HG03342 (cell line): ENCODE measurements at regions not wholly inside any gene's neighbourhood (a gene's known extent, or its start where the extent isn't known, plus 50 kb on each side); places are given as distances from the start of the nearest gene placed in this dataset.
"Not testable (repeated sequence)": the region's sequence is repeated elsewhere in the genome, so short reads cannot be mapped to it uniquely, and the experiment has no call there.

Source experiments
- ATAC-seq: cut with Tn5 transposase; IDR thresholded peaks from one replicate; pipeline ENCODE4 v1.9.1; 2021; ENCODE audit warnings: mild to moderate bottlenecking, moderate library complexity; ENCODE audit not compliant: unreplicated experiment

DNA sequence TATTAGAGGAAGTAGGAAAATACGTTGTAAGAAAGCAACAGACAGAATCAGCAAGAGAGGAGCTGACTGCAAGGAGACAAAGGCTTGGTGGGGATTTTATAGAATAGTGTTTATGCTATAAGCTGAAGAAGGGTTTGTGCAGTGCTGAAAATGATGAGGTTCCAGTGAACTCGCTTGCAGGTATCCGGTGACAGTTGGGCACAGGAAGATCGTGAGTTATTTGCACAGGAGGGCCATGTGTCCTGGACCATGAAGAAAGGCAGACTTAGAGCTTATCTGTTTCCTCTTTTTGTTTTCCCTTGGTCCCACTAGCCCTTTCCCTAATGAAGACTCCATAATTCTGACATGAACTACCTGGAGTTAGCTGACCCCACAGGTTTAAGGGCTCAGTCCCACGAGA, 61.4 kb downstream of the NXNL2 start:
- ATAC-seq, result no peak

DNA sequence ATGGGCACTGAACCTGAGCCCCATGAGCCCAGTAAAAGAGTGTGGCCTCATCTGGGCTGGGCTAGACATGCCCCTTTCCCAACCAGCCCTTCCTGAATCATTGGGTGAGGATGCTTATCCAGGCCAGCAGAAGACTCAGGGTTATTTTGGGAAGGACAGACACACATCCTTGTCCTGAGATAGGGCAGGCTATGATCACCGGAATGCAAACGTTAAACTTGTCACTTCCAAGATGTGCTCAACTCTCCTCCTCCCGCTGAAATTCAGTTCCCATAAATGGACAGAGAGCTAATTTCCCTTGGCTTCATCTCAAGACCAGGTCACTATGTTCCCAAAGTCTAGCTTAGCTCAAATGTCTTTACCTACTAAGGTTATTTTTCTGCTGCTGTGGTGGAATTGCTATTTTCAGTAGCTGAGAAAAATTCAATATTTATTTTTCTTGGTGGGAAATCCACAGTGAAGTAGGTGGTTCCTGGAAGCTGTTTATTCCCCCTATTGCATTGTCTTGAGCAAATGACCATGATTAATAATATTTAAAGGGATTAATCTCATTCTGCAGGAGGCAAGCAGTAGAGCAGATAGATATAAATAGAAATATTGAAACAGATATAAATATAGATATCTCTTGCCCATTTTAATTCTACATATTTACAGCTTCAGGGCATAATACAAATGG, 70.0 kb downstream of the NXNL2 start:
- ATAC-seq, result no peak

DNA sequence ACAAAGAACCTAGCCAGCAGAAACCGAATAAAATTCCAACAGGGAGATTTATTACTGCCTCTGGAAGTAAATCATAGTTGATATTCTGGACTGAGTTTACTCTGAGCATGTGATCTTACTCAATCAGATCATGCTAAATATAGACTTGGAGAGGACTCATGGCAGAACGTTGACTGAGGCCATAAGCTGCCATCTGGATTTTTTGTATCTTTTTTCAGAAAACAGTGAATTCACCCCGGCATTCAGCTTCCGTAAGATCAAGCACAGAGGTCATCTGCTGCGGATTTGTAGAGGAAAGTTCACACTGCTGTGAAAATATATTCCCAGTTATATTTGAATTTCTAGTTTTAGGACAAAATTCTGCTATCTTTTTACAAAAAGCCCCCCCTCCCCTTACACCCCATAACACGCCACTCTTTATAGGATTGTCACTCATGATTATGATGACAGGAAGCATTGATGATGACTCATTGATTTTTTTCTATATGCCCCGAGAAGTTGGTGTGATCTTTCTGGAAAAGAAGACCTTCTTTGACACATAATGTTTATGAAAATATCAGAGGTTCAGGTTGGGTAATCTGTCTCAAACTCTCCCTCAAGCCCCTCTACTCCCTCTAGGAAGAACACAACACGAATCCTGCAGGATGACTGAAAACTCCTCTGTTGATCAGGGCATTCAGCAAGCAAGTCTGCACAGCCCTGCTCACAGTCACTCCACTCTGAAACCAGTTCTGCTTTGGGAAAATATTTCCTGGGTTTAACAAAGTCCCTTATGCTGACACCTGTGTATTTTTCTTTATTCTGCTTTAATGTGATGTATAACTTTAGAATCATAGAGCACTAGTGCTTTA, 70.8 kb downstream of the NXNL2 start:
- no peak for ATAC-seq

DNA sequence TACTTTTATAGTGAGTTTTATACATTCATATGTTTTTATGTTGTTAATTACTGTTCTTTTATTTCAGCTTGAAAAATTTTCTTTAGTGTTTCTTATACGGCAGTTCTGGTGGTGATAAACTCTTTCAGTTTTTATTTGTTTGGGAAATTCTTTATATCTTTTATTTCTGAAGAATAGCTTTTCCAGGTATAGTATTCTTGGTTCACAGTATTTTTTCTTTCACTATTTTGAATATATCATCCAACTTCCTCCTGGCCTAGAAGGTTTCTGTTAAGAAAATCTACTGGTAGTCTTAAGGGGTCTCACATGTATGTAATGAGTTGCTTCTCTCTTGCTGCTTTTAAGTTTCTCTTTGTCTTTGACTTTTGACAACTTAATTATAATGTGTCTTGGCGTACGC, 79.4 kb downstream of the NXNL2 start:
- ATAC-seq, result no peak

DNA sequence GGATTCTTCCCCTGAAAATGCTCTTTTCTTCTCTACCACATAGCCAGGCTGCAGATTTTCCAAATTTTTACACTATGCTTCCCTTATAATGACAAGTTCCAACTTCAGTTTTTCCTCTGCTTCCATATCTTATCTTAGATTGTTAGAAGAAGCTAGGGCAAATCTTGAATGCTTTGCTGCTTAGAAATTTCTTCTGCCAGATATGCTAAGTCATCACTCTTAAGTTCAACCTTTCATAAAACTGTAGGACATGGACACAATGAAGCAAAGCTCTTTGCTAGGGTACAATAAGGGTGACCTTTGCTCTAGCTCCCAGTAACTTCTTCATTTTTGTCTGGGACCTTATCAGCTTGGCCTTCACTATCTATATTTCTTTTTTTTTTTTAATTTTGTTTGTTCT, 88.7 kb downstream of the NXNL2 start:
- ATAC-seq, result no peak

DNA sequence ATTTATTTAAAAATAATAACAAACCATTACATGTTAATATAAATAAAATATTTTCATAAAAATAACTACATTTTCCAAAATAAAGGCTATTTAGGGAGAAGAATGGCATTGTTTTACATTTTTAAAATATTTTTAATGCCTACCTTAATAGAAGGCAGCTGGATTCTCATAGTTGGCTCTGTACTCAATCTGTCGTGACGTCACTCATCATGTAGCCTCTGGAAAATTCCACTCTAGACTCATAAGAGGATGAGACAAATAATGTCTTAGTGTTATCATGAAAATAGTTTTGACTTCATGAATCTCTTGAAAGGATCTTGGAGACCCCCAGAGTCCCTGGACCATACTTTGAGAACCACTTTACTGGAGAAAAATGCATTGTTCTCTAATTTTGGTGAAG, 93.1 kb downstream of the NXNL2 start:
- ATAC-seq, result no peak

DNA sequence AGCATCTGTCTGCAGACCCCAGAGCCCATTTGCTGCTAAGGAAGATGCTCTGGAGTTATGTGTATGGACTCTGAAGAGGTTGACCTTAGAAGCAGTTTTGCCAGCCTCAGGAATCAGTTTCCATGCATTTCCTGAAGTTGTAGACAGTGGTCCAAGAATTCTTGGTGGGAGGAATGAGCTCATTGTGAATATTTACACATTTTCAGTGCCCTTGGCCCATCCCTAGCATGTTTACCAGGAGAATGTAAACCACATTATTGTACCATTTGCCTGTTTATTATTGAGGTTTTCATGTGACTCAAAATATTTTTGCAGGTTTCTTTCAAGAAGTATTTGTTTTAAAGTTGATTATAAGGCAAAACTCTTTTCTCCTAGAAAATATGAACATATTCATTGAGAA, 93.8 kb downstream of the NXNL2 start:
- no peak for ATAC-seq

DNA sequence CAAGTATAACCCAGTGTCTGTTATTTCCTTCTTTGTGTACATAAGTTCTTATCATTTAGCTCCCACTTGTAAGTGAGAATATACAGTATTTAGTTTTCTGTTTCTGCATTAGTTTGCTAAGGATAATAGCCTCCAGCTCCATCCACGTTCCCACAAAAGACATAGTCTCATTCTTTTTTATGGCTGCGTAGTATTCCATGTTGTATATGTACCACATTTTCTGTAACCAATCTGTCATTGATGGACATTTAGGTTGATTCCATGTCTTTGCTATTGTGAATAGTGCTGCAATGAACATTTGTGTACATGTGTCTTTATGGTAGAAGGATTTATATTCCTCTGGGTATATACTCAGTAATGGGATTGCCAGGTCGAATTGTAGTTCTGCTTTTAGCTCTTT, 95.6 kb downstream of the NXNL2 start:
- ATAC-seq, result not testable (repeated sequence)

DNA sequence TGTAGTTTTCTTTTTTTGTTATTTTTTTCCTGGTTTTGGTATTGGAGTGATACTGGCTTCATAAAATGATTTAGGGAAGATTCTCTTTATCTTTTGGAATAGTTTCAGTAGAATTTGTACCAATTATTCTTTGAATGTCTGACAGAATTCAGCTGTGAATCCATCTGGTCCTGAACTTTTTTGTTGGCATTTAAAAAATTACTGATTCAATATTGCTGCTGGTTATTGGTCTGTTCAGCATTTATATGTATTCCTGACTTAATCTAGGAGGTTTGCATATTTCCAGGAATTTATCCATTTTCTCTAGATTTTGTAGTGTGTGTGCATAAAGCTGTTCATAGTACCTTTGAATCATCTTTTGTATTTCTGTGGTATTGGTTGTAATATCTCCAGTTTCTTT, 100.2 kb downstream of the NXNL2 start:
- no peak for ATAC-seq

DNA sequence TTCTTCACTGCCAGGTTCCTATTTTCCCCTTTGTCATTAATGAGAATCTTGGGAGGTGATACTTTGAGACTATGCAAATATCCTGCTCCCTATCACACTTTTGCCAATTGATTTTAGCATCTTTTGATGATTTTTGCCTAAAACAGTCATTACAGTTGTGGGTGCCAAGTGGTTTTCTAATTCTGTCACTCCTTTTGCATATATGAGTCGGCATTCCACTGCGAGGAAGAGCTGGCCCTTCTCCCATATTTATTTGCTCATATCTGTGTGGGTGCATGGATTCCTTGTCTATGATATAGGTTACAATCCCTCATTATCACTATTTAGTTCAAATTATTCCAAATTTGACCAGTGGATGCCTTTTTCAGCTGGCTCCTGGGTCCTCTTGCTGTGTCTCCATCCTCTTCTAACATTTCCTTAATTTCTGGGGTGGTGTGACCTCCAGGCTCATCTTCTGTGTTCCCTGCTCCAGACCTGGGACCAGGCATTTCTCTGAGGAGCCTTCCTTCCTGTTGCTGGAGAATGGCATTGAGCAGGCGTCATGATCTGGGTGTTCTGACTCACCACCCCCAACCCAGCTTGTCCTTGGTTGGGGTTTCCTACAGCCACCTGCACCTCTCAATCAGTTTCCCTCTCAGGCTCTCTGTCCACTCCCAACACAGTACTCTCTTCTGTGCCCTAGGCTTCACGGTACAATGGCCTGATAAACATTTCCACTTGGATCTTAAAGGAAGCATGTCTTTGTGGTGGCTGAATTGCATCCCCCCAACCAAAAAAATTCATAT, 106.7 kb downstream of the NXNL2 start:
- no peak for ATAC-seq

DNA sequence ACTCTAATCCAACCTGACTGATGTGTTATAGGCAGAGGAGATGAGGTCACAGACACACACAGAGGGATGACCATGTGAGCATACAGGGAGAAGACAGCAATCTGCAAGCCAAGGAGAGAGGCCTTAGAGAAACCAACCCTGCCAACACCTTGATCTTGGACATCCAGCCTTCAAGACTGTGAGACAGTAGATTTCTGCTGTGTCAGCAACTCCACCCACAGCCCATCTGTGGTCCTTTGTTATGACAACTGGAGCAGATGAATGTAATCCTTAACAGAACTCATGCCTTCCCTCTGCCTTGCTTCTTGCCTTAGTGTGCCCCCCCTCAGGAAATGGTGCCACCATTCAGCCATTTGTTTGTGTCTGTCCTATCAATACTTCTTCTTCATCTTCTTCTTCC, 107.4 kb downstream of the NXNL2 start:
- no peak for ATAC-seq

DNA sequence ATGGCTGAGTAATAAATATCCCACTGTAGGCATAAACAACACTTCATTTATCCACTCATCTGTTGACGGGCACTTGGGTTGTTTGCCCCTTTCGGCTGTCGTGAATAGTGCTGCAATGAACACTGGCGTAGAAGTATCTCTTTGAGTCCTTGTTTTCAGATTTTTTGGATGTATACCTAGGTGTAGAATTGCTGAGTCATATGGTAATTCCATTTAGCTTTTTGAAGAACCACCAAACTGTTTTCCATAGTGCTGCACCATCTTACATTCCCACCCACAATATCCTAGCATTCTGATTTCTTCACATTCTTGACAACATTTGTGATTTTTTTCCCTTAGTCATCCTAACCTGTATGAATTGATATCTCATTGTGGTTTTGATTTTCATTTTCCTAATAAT, 109.0 kb downstream of the NXNL2 start:
- no peak for ATAC-seq

DNA sequence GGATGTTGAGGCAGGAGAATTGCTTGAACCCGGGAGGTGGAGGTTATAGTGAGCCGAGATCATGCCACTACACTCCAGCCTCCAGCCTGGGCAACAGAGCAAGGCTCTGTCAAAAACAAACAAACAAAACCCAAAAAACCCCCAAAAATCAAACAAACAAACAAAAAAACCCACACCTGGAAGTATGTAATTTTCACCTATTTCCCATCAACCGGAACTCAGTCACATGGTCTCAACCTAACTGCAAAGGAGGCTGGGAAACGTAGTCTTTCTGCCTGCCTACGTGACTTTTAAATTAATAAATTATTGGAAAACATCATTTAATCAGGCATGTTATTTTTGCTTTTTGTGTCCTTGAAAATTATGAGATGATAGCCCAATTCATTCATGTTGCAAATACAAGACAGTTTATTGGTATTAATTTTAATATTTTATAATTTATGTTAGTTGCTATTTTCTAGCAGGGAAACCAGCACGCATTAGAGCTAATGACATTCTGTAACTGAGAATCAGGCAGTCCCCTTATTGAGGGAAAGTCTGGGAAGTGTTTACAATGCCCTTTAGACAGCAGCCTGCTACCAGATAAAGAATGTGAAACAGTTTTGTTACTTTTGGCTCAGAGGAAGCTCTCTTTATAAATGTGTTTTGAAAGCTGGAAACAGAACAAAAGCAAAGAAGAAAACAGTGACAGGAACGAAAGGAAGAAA, 110.3 kb downstream of the NXNL2 start:
- no peak for ATAC-seq

DNA sequence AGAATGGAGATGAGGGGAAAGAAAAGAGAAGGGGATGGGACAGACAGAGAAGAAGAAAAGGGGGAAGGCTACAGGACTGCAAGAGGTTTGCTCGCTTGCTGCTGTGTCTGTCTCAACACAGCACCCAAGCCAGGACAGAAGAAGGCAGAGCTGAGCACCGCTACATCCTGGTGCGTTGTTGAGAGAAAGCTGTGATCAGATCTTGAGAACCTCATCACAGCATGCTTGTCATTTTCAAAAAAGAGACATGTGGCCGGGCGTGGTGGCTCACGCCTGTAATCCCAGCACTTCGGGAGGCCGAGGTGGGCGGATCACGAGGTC, 110.9 kb downstream of the NXNL2 start:
- no peak for ATAC-seq

DNA sequence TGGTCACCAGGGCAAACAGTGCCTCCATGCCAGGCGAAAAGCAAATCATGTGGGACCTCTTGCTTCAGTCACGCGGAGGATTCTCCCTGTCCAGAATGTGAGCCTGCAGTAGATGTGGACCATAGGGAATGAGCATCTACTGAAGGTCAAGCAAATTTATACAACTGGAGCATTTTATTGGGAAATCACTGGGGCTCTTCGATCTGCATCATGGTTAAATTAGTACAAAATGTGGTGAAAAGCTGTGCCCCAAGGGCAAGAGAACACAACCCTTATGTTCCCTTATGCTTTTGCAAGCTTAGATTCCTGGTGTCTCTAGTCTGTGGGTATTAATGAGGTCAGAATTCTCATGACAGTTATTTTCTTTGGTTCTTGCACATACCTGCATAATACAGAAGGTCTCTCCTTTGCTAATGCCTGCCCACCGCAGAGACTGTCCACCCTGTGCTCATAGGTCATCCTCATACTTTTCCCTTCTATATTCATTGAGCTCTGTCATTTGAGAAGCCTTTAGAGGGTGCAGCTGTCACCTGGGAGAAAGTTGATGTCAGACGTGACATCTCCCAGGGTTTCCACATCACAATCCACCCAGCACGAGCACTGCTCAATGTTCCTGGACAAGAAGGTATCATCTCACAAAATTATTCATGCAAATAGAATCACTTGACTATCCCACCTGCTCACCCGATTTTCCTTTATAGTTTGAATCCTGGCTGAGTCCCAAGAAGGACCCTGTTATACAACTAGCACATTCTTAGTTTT, 111.7 kb downstream of the NXNL2 start:
- no peak for ATAC-seq

DNA sequence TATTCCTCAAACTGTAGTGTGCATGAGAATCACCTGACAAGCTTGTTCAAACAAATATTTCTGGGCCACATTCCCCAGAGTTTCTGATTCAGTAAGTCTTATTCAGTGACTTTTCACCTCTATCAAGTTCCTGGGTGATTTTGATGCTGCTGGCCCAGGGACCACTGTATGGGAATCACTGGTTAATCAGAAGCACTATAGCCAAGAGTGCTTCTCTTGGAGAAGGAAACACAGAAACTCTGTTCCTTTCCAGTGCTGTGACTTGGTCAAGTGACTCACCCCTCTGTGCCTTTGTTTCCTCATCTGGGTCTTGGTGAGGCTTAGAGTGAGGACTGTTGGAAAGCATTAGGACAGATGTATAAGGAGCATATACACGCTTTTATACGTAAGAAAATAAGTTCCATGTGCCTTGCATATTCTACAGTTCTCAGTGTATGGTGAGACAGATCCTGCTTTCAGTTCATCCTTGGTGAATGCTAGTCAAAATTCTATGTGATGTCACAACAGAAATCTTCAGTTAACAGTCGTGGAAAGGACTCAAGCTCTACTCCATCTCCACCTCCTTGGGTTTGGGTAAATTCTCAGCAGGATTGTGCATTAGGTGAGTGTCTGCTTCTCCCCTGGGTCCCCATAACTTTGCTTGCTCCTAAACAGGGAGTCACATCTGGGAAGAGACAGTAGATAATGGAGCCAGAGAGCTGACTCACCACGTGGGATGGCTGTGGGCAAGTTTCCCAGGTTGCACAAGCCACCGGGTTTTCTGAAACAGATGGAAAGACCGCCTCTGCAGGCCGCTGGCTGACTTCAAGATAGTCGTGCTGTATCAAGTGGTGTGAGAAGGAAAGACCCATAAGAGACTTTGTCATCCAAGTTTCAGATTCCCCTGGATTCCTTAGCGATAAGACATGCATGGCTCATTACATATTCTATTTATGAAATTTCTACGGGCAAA, 117.0 kb downstream of the NXNL2 start:
- ATAC-seq, result no peak

DNA sequence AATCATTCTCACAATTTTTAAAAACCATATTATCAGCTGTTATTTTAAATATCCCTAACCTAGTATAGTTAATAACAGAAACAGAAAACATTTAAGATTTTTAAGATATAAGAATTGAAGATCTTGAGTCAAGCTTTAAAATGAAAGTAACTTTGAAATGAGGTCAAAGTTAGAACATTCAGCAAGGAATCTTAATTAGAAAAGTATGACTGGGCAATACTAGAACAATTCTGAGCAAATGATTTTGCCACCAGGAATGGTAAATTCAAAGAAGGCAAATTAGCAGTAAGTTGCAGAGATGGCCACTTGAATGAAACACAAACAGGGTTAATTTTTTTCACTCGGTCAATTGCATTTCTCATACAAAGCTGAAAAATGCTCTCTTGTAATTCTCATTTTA, 117.9 kb downstream of the NXNL2 start:
- ATAC-seq, result no peak

DNA sequence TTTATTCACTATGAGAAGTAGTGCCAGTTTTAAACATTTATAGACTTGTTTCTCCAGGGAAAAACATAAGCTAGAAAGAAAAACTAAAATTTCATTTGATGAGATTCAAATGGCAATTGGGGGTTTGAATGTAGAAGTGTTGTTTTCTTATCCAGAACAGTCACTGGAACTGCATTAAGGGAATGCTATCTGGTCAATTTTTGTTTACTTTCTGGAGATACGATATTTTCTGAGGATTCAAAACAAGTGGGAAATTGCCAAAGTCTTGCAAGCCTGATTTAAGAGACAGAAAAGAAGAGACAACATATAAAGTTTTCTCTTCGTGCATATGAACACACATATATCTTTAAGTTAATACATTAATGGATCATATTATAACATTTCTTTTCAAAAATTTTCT, 118.4 kb downstream of the NXNL2 start:
- no peak for ATAC-seq

DNA sequence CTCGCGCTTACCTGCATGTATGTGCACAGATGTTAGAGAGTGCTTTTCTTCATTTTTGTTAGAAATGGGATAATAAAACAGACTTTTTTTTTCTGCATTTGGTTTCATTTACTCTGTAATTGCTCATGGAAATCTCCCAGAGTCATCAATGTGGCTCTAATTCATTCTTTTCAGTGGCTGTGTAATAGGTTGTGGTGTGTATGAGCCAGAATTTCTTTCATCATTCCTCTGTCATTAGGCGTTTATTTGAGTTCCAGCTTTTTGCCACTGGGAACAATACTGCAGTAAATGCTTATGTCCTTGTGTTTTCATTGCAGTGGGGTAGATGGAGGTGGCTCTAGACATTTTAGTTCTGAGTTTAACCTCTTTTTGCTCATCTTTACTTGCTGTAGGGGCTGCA, 118.9 kb downstream of the NXNL2 start:
- no peak for ATAC-seq

DNA sequence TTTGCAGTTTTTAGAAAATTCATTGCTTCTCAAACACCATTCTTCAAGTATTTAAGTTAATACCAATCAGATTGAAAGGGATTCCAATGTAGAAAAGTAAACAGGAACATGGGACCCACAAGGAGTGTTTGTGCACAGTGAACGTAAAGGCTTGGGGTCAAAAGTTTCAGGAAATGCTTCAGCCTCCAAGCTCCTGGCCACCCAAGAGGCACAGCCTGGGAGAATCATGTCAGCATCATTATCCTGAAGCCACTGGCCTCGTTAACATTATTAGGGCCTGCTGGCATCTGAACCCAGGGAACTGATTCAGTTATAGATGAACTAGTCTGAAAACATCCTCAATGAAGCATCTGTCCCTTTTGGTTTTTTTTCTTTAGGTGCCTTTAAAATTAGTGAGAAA, 122.9 kb downstream of the NXNL2 start:
- ATAC-seq, result no peak
